Uterus (tissue), 2 donors: ENCODE measurements at regions not wholly inside any gene's neighbourhood (a gene's known extent, or its start where the extent isn't known, plus 50 kb on each side); places are given as distances from the start of the nearest gene placed in this dataset.

Experiments
- POLR2A ChIP-seq, 2 donors: fragments of 450-650 bp; IDR thresholded peaks; one replicate each; pipeline ENCODE4 v1.6.1; 2016; ENCODE audit warnings: antibody characterized with exemption in 2 of 2, mild to moderate bottlenecking in 1 of 2, moderate library complexity in 1 of 2
- TF ChIP-seq, protein P1 (sequence below), 4 experiments: fragments of 200-600 bp in 2 of 4; fragments of 450-650 bp in 2 of 4; sonication (generic) in 2 of 4; IDR thresholded peaks; one replicate each; pipeline ENCODE4 v1.5.1; 2016 to 2019; ENCODE audit warnings: antibody characterized with exemption in 4 of 4, mild to moderate bottlenecking in 2 of 4, moderate library complexity in 1 of 4

DNA sequence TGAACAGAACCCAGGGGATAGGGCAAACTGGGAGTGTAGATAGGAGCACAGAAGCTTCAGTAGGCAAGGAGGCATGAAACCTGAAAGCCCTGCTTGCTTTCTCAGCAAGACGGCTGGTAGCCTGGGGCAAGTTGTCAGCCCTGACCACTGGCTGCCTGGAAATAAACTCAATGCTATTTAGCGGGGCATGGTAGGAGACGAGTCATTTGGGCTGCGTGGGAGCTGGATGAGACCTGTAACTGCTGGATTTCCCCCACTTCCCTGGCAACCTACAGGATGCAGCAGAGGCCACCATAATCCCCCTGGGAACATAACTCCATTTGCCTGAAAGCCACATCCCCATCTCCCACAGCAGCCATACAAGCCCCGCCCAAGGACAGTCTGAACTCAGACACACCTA is 332.6 kb upstream of the TBX18 start:
- TF ChIP-seq, protein P1, sequence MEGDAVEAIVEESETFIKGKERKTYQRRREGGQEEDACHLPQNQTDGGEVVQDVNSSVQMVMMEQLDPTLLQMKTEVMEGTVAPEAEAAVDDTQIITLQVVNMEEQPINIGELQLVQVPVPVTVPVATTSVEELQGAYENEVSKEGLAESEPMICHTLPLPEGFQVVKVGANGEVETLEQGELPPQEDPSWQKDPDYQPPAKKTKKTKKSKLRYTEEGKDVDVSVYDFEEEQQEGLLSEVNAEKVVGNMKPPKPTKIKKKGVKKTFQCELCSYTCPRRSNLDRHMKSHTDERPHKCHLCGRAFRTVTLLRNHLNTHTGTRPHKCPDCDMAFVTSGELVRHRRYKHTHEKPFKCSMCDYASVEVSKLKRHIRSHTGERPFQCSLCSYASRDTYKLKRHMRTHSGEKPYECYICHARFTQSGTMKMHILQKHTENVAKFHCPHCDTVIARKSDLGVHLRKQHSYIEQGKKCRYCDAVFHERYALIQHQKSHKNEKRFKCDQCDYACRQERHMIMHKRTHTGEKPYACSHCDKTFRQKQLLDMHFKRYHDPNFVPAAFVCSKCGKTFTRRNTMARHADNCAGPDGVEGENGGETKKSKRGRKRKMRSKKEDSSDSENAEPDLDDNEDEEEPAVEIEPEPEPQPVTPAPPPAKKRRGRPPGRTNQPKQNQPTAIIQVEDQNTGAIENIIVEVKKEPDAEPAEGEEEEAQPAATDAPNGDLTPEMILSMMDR (IDR thresholded peaks at IDR 0.05): no peak
- no peak for TF ChIP-seq POLR2A (IDR thresholded peaks at IDR 0.05)
